Fibroblast of lung (primary cell): ENCODE measurements at regions not wholly inside any gene's neighbourhood (a gene's known extent, or its start where the extent isn't known, plus 50 kb on each side); places are given as distances from the start of the nearest gene placed in this dataset.

Experiments
- EZH2 ChIP-seq: IDR thresholded peaks from 2 replicates; pipeline ENCODE4 v1.5.1; 2012; ENCODE audit warnings: low read length, control low read depth, mild to moderate bottlenecking; ENCODE audit errors: missing control alignments
- TF ChIP-seq, protein P1 (sequence below), 2 donors: IDR thresholded peaks in 1 of 2; conservative IDR thresholded peaks in 1 of 2; 1 replicate in 1 of 2; 2 replicates in 1 of 2; pipeline ENCODE4 v1.5.1; 2011 to 2012; ENCODE audit warnings: low read length in 2 of 2, control low read depth in 1 of 2, inconsistent platforms in 1 of 2, low read depth in 1 of 2, mild to moderate bottlenecking in 1 of 2

DNA sequence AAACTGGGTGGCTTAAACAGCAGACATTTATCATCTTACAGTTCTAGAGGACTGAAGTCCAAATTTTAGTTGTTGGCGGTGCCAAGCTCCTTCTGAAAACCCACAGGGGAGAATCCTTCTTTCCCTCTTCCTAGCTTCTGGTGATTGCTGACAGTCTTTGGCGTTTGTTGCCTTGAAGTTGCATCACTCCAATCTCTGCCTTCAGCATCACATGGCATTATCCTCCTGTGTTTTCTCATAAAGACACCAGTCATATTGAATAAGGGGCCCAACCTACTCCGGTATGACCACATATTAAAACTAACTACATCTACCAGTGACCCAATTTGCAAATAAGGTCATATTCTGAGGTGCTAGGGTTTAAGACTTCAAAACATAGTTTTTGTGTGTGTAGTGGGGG lies 472.1 kb upstream of the IGFBP3 start:
- TF ChIP-seq, protein P1, sequence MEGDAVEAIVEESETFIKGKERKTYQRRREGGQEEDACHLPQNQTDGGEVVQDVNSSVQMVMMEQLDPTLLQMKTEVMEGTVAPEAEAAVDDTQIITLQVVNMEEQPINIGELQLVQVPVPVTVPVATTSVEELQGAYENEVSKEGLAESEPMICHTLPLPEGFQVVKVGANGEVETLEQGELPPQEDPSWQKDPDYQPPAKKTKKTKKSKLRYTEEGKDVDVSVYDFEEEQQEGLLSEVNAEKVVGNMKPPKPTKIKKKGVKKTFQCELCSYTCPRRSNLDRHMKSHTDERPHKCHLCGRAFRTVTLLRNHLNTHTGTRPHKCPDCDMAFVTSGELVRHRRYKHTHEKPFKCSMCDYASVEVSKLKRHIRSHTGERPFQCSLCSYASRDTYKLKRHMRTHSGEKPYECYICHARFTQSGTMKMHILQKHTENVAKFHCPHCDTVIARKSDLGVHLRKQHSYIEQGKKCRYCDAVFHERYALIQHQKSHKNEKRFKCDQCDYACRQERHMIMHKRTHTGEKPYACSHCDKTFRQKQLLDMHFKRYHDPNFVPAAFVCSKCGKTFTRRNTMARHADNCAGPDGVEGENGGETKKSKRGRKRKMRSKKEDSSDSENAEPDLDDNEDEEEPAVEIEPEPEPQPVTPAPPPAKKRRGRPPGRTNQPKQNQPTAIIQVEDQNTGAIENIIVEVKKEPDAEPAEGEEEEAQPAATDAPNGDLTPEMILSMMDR (conservative IDR thresholded peaks at IDR 0.05 in 1 of 2, IDR thresholded peaks at IDR 0.05 in 1 of 2; ENCODE audit: low read depth in 1 of 2, low read length in 2 of 2), result no peak
- no peak for TF ChIP-seq EZH2
